ENCODE measurements at regions not wholly inside any gene's neighbourhood (a gene's known extent, or its start where the extent isn't known, plus 50 kb on each side); places are given as distances from the start of the nearest gene placed in this dataset.
A peak's percentile ranks its signal among the peaks of the same experiment; 100 is the strongest.

DNA sequence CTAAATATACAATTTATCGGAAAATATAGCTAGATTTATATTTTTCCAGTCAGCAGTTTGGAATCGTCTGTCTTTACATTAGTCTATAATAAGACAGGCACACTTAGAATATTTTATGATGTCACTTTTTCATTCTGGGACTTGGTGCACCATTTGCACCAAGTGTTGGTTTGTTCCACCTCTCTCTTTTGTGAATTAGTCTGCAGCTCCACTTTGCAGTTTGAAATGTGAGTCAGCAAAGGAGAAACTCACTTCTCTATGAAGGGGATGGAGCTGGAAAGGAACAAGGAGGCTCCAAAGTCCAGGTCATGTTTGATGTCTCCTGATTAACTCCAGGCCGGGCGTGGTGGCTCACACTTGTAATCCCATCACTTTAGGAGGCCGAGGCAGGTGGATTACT lies 63.8 kb upstream of the RTN4 start:
- Histone ChIP-seq H3K36me3 (no peaks in the 10 kb centered on the region), H3K27ac (no peak overlapping the region), H3K9me3 (no peaks in the 10 kb centered on the region), H3K4me1 (peaks cover 12 to 31% (median 23%) of the 10 kb centered on the region in 4 donors), H3K27me3 (no peaks in the 10 kb centered on the region), H3K4me3 (no peak overlapping the region)
- TF ChIP-seq POLR2AphosphoS5 (IDR thresholded peaks at IDR 0.05): no peak
- TF ChIP-seq EP300 (IDR thresholded peaks at IDR 0.05): no peak
- TF ChIP-seq, protein P1, sequence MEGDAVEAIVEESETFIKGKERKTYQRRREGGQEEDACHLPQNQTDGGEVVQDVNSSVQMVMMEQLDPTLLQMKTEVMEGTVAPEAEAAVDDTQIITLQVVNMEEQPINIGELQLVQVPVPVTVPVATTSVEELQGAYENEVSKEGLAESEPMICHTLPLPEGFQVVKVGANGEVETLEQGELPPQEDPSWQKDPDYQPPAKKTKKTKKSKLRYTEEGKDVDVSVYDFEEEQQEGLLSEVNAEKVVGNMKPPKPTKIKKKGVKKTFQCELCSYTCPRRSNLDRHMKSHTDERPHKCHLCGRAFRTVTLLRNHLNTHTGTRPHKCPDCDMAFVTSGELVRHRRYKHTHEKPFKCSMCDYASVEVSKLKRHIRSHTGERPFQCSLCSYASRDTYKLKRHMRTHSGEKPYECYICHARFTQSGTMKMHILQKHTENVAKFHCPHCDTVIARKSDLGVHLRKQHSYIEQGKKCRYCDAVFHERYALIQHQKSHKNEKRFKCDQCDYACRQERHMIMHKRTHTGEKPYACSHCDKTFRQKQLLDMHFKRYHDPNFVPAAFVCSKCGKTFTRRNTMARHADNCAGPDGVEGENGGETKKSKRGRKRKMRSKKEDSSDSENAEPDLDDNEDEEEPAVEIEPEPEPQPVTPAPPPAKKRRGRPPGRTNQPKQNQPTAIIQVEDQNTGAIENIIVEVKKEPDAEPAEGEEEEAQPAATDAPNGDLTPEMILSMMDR (IDR thresholded peaks at IDR 0.05): no peak
- no peak for TF ChIP-seq POLR2A (IDR thresholded peaks at IDR 0.05)
- no peak for DNase-seq
- no peak for ATAC-seq (ENCODE audit: low FRiP score in 2 of 2)
- 91 to 92% methylated on average over 5 of the region's 5 CpGs for WGBS, 2 donors

DNA sequence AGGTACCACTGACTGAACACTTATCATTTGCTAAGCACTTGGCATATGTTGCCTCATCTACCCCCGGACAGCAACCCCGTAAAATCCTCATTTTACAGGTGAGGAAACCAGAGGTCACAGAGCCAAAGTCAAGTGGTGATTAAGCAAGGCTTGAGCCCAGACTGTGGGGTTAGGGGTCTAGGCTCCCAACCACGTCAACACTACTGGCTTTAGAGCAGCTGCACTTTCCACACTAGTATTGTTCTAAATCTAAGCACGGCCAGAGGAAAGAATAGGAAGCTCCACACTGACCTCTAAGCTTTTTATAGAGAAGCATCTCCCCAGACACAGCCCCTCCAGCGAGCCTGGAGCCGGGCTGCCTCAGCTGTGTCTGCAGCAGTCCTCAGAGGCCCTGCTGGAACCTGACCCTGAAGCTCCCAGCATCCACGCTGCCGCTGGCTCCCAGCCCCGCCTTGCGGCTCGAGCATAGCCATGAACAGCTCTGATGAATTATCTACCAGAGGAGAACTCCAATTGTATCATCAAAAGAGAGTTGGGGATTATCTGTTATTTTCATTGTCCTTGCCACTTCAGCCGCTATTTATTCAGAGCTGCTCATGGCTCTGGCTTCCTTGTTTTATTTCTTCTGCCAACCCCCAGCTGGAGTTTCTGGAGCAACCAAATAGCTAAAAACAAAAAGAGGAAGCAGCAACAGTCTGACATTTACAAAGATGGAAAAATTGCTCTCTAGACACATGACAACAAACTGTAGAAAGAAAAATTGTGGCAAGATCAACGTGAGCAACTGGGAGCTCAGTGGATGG lies 62.2 kb upstream of the RTN4 start:
- Histone ChIP-seq H3K27me3 (no peaks in the 10 kb centered on the region), H3K36me3 (no peaks in the 10 kb centered on the region), H3K9me3 (no peaks in the 10 kb centered on the region), H3K4me3 (peak overlapping the region in 1 of 4 donors; percentile 2), H3K4me1 (peaks cover 12 to 26% (median 20%) of the 10 kb centered on the region in 4 donors), H3K27ac (peak overlapping the region; percentile 78 to 91 (median 86))
- peak; percentile 73 to 94 for ATAC-seq (ENCODE audit: low FRiP score in 2 of 2)
- TF ChIP-seq POLR2A (IDR thresholded peaks at IDR 0.05): peak in 1 of 4 donors; percentile 26
- no peak for TF ChIP-seq POLR2AphosphoS5 (IDR thresholded peaks at IDR 0.05)
- peak in 1 of 2 donors; percentile 93 for DNase-seq
- 27 to 47% methylated on average over 13 of the region's 13 CpGs for WGBS, 2 donors

DNA sequence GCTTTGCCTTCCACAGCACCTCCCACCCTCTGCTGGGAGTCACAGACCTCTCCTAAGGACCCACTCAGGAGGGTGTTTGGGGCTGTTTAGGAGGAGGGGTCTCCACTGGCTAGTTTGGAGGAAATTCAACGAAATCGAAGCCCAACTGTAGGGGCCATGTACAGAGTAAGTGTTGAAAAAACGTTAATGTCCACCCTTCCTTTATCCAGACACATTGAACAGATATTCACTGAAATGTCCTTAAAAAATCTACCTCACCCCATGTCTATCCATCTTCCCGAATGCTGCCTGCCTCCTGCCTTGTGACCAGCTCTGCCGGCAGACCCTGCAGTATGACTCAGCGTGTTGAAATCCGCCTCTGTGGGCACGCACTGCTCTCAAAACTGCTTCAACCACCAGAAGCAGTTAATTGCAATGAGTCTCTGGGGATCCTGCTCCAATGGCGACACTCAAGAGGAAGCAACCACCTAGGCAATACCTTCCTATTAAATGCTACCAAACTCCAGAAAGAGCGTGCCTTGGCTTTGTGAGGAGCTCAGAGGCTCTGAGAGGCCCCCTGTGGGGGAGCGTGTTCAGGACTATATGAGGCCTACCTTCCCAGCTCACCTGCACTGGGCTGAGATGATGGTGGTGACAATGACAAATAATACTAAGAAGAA lies 61.4 kb upstream of the RTN4 start:
- Histone ChIP-seq H3K27me3 (no peaks in the 10 kb centered on the region), H3K36me3 (no peaks in the 10 kb centered on the region), H3K4me1 (peaks cover 12 to 26% (median 20%) of the 10 kb centered on the region in 4 donors), H3K9me3 (no peaks in the 10 kb centered on the region), H3K27ac (peak overlapping the region; percentile 78 to 91 (median 86)), H3K4me3 (no peak overlapping the region)
- peak in 1 of 4 donors; percentile 37 for TF ChIP-seq EP300 (IDR thresholded peaks at IDR 0.05)
- TF ChIP-seq POLR2A (IDR thresholded peaks at IDR 0.05): peak in 1 of 4 donors; percentile 50
- TF ChIP-seq, protein P1 (IDR thresholded peaks at IDR 0.05): no peak
- peak in 1 of 2 donors; percentile 62 for TF ChIP-seq POLR2AphosphoS5 (IDR thresholded peaks at IDR 0.05)
- DNase-seq (peak in 1 of 2 donors; percentile 88), ATAC-seq (ENCODE audit: low FRiP score in 2 of 2) (peak; percentile 68 to 85)
- 64 to 76% methylated on average over 11 of the region's 11 CpGs for WGBS, 2 donors

DNA sequence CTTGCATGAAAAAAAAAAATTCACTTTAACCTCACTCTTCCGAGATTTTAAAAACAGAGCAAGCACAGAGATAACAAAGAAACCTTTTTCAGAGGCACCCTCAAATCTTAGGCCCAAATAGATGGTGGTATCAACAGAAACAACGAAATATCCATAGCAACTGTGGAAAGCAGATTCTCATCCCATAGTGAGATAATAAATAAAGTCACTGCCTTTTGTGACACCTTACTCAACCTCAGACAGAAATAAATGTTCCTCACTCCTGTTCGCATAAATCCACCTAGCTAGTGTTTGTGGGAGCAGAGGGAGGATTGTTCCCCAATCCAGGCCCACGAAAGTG lies 60.9 kb upstream of the RTN4 start:
- no peaks in the 10 kb centered on the region for H3K9me3 ChIP-seq
- H3K27ac ChIP-seq: peak overlapping the region; percentile 56 to 91 (median 86)
- no peaks in the 10 kb centered on the region for H3K36me3 ChIP-seq
- H3K4me1 ChIP-seq: peaks cover 12 to 26% (median 20%) of the 10 kb centered on the region in 4 donors
- TF ChIP-seq, protein P1 (IDR thresholded peaks at IDR 0.05): no peak
- TF ChIP-seq POLR2AphosphoS5 (IDR thresholded peaks at IDR 0.05): no peak
- TF ChIP-seq EP300 (IDR thresholded peaks at IDR 0.05): no peak
- no peak for TF ChIP-seq POLR2A (IDR thresholded peaks at IDR 0.05)
- no peak overlapping the region for H3K4me3 ChIP-seq
- 91 to 92% methylated on average over 4 of the region's 4 CpGs for WGBS, 2 donors
- H3K27me3 ChIP-seq: no peaks in the 10 kb centered on the region
- no peak for ATAC-seq (ENCODE audit: low FRiP score in 2 of 2)
- DNase-seq: no peak

DNA sequence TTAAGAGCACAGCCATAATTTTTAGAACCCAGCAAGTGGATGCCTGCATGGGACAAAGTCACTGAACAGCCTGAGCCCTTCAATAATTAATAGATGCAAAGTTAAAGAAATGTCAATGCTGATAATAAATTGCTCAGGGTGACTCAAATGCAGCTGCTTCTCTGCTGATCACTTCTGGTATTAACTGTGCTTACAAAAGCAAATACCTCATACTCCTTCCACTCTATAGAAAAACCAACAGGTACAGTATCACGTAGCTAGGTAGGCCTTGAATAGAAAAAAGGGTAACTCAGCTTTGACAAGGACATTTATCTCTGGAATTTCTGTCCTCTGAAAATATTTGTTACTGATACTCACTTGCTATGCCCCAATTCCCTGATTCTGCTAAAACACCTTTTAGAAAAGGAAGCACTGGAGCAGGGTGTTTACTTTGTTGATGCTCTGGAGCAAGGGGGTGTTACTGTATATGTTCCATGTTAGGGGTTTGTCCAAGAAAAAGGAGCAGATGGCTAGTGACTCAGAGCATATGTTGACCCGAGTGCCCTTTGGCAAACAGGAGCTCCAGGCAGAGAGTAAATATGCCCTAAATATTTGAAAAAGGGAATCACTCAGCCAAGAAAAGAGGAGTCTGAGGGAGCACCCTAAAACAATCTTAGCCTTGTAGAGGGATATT lies 59.1 kb upstream of the RTN4 start:
- WGBS, 2 donors: 67 to 70% methylated on average over 2 of the region's 2 CpGs
- Histone ChIP-seq H3K27ac (no peak overlapping the region), H3K4me3 (no peak overlapping the region)

More for the DNA sequence above, 59.1 kb upstream of the RTN4 start:
- H3K4me1 ChIP-seq: peaks cover 12 to 26% (median 20%) of the 10 kb centered on the region in 4 donors
- TF ChIP-seq POLR2A (IDR thresholded peaks at IDR 0.05): no peak
- no peak for TF ChIP-seq EP300 (IDR thresholded peaks at IDR 0.05)
- TF ChIP-seq POLR2AphosphoS5 (IDR thresholded peaks at IDR 0.05): no peak
- TF ChIP-seq, protein P1 (IDR thresholded peaks at IDR 0.05): no peak
- no peaks in the 10 kb centered on the region for H3K27me3 ChIP-seq
- DNase-seq: no peak
- ATAC-seq (ENCODE audit: low FRiP score in 2 of 2): no peak
- H3K36me3 ChIP-seq: no peaks in the 10 kb centered on the region
- no peaks in the 10 kb centered on the region for H3K9me3 ChIP-seq
